Caco-2 (cell line): ENCODE measurements at regions not wholly inside any gene's neighbourhood (a gene's known extent, or its start where the extent isn't known, plus 50 kb on each side); places are given as distances from the start of the nearest gene placed in this dataset.

Source experiments
- BruUV-seq: library from RNA; stranded (reverse); fragments of 400-500 nt; replicated peaks from 2 replicates; lab custom pipeline; 2021; lab: Mats Ljungman, UMichigan
- CTCF ChIA-PET: fragments of 300-600 bp; sonication (Branson Sonifier 250); formaldehyde crosslinking; loops from one replicate; lab custom pipeline; 2022; ENCODE audit warnings: antibody characterized with exemption; lab: Charles Lee
- POLR2A ChIA-PET: fragments of 300-600 bp; sonication (Branson Sonifier 250); formaldehyde crosslinking; loops from one replicate; lab custom pipeline; 2022; ENCODE audit warnings: antibody characterized with exemption; lab: Charles Lee
- DNase-seq, 2 experiments: peaks; one replicate each; pipeline versions ENCODE4 v3.0.0 to v3.0.0-alpha.2; 2020 to 2022
- H3K27me3 ChIP-seq: replicated peaks from 2 replicates; pipeline ENCODE4 v1.6.0; 2011; ENCODE audit warnings: low read length; ENCODE audit not compliant: control insufficient read depth, insufficient read depth
- H3K36me3 ChIP-seq: 2 replicates; pipeline ENCODE4 v1.5.1; 2011; ENCODE audit warnings: low read length; ENCODE audit not compliant: control insufficient read depth, insufficient read depth
- H3K4me1 ChIP-seq: fragments of 250-450 bp; sonication (Bioruptor Pico); 2 replicates; pipeline ENCODE4 v1.5.1; 2020; ENCODE audit warnings: mild to moderate bottlenecking
- H3K4me3 ChIP-seq: 2 replicates; pipeline ENCODE4 v1.5.1; 2011; ENCODE audit warnings: low read depth, mild to moderate bottlenecking, control low read depth, low read length
- H3K9me3 ChIP-seq: fragments of 250-450 bp; sonication (Bioruptor Pico); 2 replicates; pipeline ENCODE4 v1.5.1; 2020; ENCODE audit warnings: mild to moderate bottlenecking, moderate library complexity
- H3K27ac Mint-ChIP-seq: one replicate; pipeline ENCODE4 v1.8.0; 2022; ENCODE audit warnings: mixed read lengths; ENCODE audit not compliant: unreplicated experiment
- H3K27me3 Mint-ChIP-seq: one replicate; pipeline ENCODE4 v1.8.0; 2022; ENCODE audit warnings: mixed read lengths; ENCODE audit not compliant: insufficient read depth, unreplicated experiment
- H3K36me3 Mint-ChIP-seq: one replicate; pipeline ENCODE4 v1.8.0; 2022; ENCODE audit warnings: mild to moderate bottlenecking, mixed read lengths; ENCODE audit not compliant: insufficient read depth, unreplicated experiment
- H3K4me1 Mint-ChIP-seq: one replicate; pipeline ENCODE4 v1.8.0; 2022; ENCODE audit warnings: low read depth, mixed read lengths; ENCODE audit not compliant: unreplicated experiment
- H3K4me3 Mint-ChIP-seq: one replicate; pipeline ENCODE4 v1.8.0; 2022; ENCODE audit warnings: mild to moderate bottlenecking, moderate library complexity, mixed read lengths; ENCODE audit not compliant: unreplicated experiment
- H3K9me3 Mint-ChIP-seq: one replicate; pipeline ENCODE4 v1.8.0; 2022; ENCODE audit warnings: mixed read lengths; ENCODE audit not compliant: unreplicated experiment
- CTCF ChIP-seq, 2 experiments: fragments of 200-600 bp in 1 of 2; IDR thresholded peaks; 1 replicate in 1 of 2; 2 replicates in 1 of 2; pipeline versions ENCODE4 v1.5.1 to v1.8.0; 2011 to 2022; ENCODE audit warnings: antibody characterized with exemption in 1 of 2, control low read depth in 1 of 2, inconsistent platforms in 1 of 2, low read depth in 1 of 2, low read length in 1 of 2, mild to moderate bottlenecking in 1 of 2, moderate library complexity in 1 of 2; ENCODE audit not compliant: insufficient read depth in 1 of 2, severe bottlenecking in 1 of 2, unreplicated experiment in 1 of 2
- intact Hi-C: fragments of 100-400 bp; cut with micrococcal nuclease; formaldehyde crosslinking; loops from one replicate; pipeline ENCODE4 v1.10.0; 2022; ENCODE audit not compliant: unreplicated experiment

- no peak overlapping the region for H3K4me3 Mint-ChIP-seq
- H3K9me3 Mint-ChIP-seq: no peaks in the 10 kb centered on the region
- no TSS peak for BruUV-seq
- no peaks in the 10 kb centered on the region for H3K4me1 ChIP-seq
- POLR2A ChIA-PET: no interaction called here
- H3K9me3 ChIP-seq: no peaks in the 10 kb centered on the region
- no peak overlapping the region for H3K27ac Mint-ChIP-seq
- no peaks in the 10 kb centered on the region for H3K27me3 ChIP-seq
- no peaks in the 10 kb centered on the region for H3K27me3 Mint-ChIP-seq
- H3K4me1 Mint-ChIP-seq: no peaks in the 10 kb centered on the region
- intact Hi-C loops: no loop called here
- no peak for DNase-seq
- H3K4me3 ChIP-seq: no peak overlapping the region
- CTCF ChIA-PET: no interaction called here
- no peak for TF ChIP-seq CTCF (IDR thresholded peaks at IDR 0.05; ENCODE audit: insufficient read depth in 1 of 2, low read depth in 1 of 2, low read length in 1 of 2, severe bottlenecking in 1 of 2, unreplicated experiment in 1 of 2)
- no peaks in the 10 kb centered on the region for H3K36me3 ChIP-seq
- H3K36me3 Mint-ChIP-seq: no peaks in the 10 kb centered on the region
These were observed 297.0 kb upstream of the NCAM2 start for GRCh38 chr21:20701235-20701634.

DNA sequence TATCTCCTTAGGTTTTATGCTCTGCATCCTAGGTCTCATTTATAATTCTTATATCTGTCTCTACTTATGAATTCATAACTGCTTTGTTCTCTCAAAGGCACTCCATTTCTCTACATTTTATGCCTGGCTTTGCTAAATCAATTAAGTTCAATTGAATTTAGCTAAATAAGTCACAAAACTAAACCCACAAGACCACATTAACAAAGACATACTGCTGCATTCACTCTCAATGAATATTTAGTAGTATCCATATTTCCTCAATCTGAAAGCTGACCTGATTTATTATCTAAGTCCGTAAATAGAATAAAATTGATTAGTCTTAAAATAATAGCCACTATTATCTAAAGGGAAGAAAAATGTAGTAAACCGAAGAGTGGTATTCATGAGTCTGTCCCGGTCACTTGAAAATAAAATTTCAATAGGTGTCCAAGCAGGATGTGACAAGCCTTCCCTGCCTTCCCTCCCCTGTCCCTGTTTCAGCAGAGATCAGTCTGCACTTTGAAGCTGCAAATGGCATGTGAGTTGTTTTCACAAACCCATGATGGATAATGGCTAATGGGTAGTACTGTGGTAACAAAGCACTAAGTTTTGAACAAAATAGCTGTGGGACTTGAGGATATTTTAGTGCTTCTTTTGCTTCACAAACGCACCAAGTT lies 295.0 kb upstream of the NCAM2 start:
- Mint-ChIP-seq H3K27me3 (no peaks in the 10 kb centered on the region), H3K4me3 (no peak overlapping the region), H3K36me3 (no peaks in the 10 kb centered on the region), H3K4me1 (no peaks in the 10 kb centered on the region), H3K27ac (no peak overlapping the region), H3K9me3 (no peaks in the 10 kb centered on the region)
- H3K27me3 ChIP-seq: no peaks in the 10 kb centered on the region
- no peak for DNase-seq
- TF ChIP-seq CTCF (IDR thresholded peaks at IDR 0.05; ENCODE audit: insufficient read depth in 1 of 2, low read depth in 1 of 2, low read length in 1 of 2, severe bottlenecking in 1 of 2, unreplicated experiment in 1 of 2): no peak
- no peaks in the 10 kb centered on the region for H3K4me1 ChIP-seq
- no peaks in the 10 kb centered on the region for H3K9me3 ChIP-seq
- ChIA-PET POLR2A (no interaction called here), CTCF (no interaction called here)
- H3K36me3 ChIP-seq: no peaks in the 10 kb centered on the region
- H3K4me3 ChIP-seq: no peak overlapping the region
- intact Hi-C loops: no loop called here
- BruUV-seq: no TSS peak

- no peak overlapping the region for H3K4me3 ChIP-seq
- no peaks in the 10 kb centered on the region for H3K4me1 Mint-ChIP-seq
- no peaks in the 10 kb centered on the region for H3K4me1 ChIP-seq
- no TSS peak for BruUV-seq
- peaks cover 20% of the 10 kb centered on the region for H3K9me3 Mint-ChIP-seq
- H3K36me3 ChIP-seq: no peaks in the 10 kb centered on the region
- no peak for DNase-seq
- H3K4me3 Mint-ChIP-seq: no peak overlapping the region
- no peak for TF ChIP-seq CTCF (IDR thresholded peaks at IDR 0.05; ENCODE audit: insufficient read depth in 1 of 2, low read depth in 1 of 2, low read length in 1 of 2, severe bottlenecking in 1 of 2, unreplicated experiment in 1 of 2)
- H3K36me3 Mint-ChIP-seq: no peaks in the 10 kb centered on the region
- H3K27me3 ChIP-seq: no peaks in the 10 kb centered on the region
- ChIA-PET POLR2A (no interaction called here), CTCF (no interaction called here)
- intact Hi-C loops: no loop called here
- H3K9me3 ChIP-seq: no peaks in the 10 kb centered on the region
- H3K27me3 Mint-ChIP-seq: no peaks in the 10 kb centered on the region
- H3K27ac Mint-ChIP-seq: no peak overlapping the region
These were observed 277.6 kb upstream of the NCAM2 start for GRCh38 chr21:20720623-20721022.
